IMR-90 (cell line): ENCODE measurements at regions not wholly inside any gene's neighbourhood (a gene's known extent, or its start where the extent isn't known, plus 50 kb on each side); places are given as distances from the start of the nearest gene placed in this dataset.

Experiments
- ATAC-seq: fragments of 200-7000 bp; cut with Tn5 transposase; 2 replicates; pipeline ENCODE4 v1.9.1; 2020; ENCODE audit warnings: low read depth, mild to moderate bottlenecking, moderate library complexity
- BruUV-seq: library from RNA; stranded (reverse); fragments of 400-500 nt; replicated peaks from 2 replicates; lab custom pipeline; 2021; lab: Mats Ljungman, UMichigan
- CTCF ChIA-PET: fragments of 300-600 bp; formaldehyde crosslinking; extraction: SDS; loops from one replicate; lab custom pipeline; 2021; ENCODE audit warnings: antibody characterized with exemption; lab: Yijun Ruan, JAX
- POLR2A ChIA-PET: fragments of 300-600 bp; sonication (Branson Sonifier 250); formaldehyde crosslinking; loops from one replicate; lab custom pipeline; 2022; ENCODE audit warnings: antibody characterized with exemption; ENCODE audit not compliant: unreplicated experiment; lab: Charles Lee
- DNase-seq: peaks from one replicate; pipeline ENCODE4 v3.0.0; 2013
- H2AFZ ChIP-seq: replicated peaks from 2 replicates; pipeline ENCODE3; 2013; ENCODE audit warnings: low read length, mild to moderate bottlenecking; ENCODE audit not compliant: poor library complexity
- H2AK5ac ChIP-seq: 2 replicates; pipeline ENCODE4 v1.6.1; 2013; ENCODE audit warnings: low read depth, low read length, inconsistent platforms
- H2AK9ac ChIP-seq: replicated peaks from 2 replicates; pipeline ENCODE3; 2013; ENCODE audit warnings: mild to moderate bottlenecking, low read depth, low read length, moderate library complexity; ENCODE audit not compliant: poor library complexity
- H2BK120ac ChIP-seq: 2 replicates; pipeline ENCODE4 v1.6.1; 2013; ENCODE audit warnings: low read depth, low read length, inconsistent platforms
- H2BK15ac ChIP-seq: 3 replicates; pipeline ENCODE4 v1.6.1; 2013; ENCODE audit warnings: low read depth, low read length, inconsistent platforms
- H2BK20ac ChIP-seq: 2 replicates; pipeline ENCODE4 v1.6.1; 2013; ENCODE audit warnings: low read depth, mild to moderate bottlenecking, inconsistent platforms, low read length, moderate library complexity
- H2BK5ac ChIP-seq: 2 replicates; pipeline ENCODE4 v1.6.1; 2013; ENCODE audit warnings: mild to moderate bottlenecking, low read depth, low read length, inconsistent platforms; ENCODE audit not compliant: poor library complexity, severe bottlenecking
- H3K14ac ChIP-seq: replicated peaks from 2 replicates; pipeline ENCODE4 v1.6.1; 2013; ENCODE audit warnings: low read depth, low read length, inconsistent platforms
- H3K18ac ChIP-seq: 2 replicates; pipeline ENCODE4 v1.6.1; 2013; ENCODE audit warnings: low read depth, low read length, control low read depth
- H3K23ac ChIP-seq: 2 replicates; pipeline ENCODE4 v1.6.1; 2013; ENCODE audit warnings: low read depth, low read length, inconsistent platforms
- H3K27ac ChIP-seq: 2 replicates; pipeline ENCODE4 v1.5.1; 2013; ENCODE audit warnings: mild to moderate bottlenecking, control low read depth, low read length; ENCODE audit not compliant: insufficient read depth
- H3K27me3 ChIP-seq: 2 replicates; pipeline ENCODE4 v1.6.1; 2013; ENCODE audit warnings: low read length; ENCODE audit not compliant: control insufficient read depth, insufficient read depth
- H3K36me3 ChIP-seq: 2 replicates; pipeline ENCODE4 v1.6.1; 2013; ENCODE audit warnings: low read length, mixed read lengths; ENCODE audit not compliant: control insufficient read depth, insufficient read depth
- H3K4ac ChIP-seq: 2 replicates; pipeline ENCODE4 v1.6.1; 2013; ENCODE audit warnings: low read depth, low read length, inconsistent platforms
- H3K4me1 ChIP-seq: 2 replicates; pipeline ENCODE4 v1.6.1; 2013; ENCODE audit warnings: low read length, mixed read lengths; ENCODE audit not compliant: control insufficient read depth, insufficient read depth
- H3K4me2 ChIP-seq: 2 replicates; pipeline ENCODE4 v1.6.1; 2013; ENCODE audit warnings: low read depth, mild to moderate bottlenecking, control low read depth, low read length, moderate library complexity
- H3K4me3 ChIP-seq: 2 replicates; pipeline ENCODE4 v1.5.1; 2013; ENCODE audit warnings: low read depth, mild to moderate bottlenecking, control low read depth, low read length, moderate library complexity; ENCODE audit not compliant: insufficient read depth
- H3K56ac ChIP-seq: 2 replicates; pipeline ENCODE4 v1.6.1; 2013; ENCODE audit warnings: low read length, inconsistent platforms; ENCODE audit not compliant: insufficient read depth; ENCODE audit errors: extremely low read depth
- H3K79me1 ChIP-seq, 2 experiments: 2 replicates each; pipeline ENCODE4 v1.6.1; 2013; ENCODE audit warnings: low read length in 2 of 2, inconsistent platforms in 1 of 2, low read depth in 1 of 2
- H3K9ac ChIP-seq: 2 replicates; pipeline ENCODE4 v1.6.1; 2013; ENCODE audit warnings: low read depth, low read length, control low read depth
- H3K9me1 ChIP-seq: 2 replicates; pipeline ENCODE4 v1.6.1; 2013; ENCODE audit warnings: low read length, inconsistent platforms; ENCODE audit not compliant: insufficient read depth
- H3K9me3 ChIP-seq: 2 replicates; pipeline ENCODE4 v1.6.1; 2013; ENCODE audit warnings: low read length; ENCODE audit not compliant: control insufficient read depth, insufficient read depth
- H4K20me1 ChIP-seq: 2 replicates; pipeline ENCODE4 v1.6.1; 2013; ENCODE audit warnings: low read length, inconsistent platforms; ENCODE audit not compliant: insufficient read depth
- H4K5ac ChIP-seq: 2 replicates; pipeline ENCODE4 v1.6.1; 2013; ENCODE audit warnings: mild to moderate bottlenecking, low read depth, low read length, control low read depth
- H4K8ac ChIP-seq, 2 experiments: 2 replicates each; pipeline ENCODE4 v1.6.1; 2013; ENCODE audit warnings: low read depth in 2 of 2, low read length in 2 of 2, control low read depth in 1 of 2, inconsistent platforms in 1 of 2
- H4K91ac ChIP-seq: 2 replicates; pipeline ENCODE4 v1.6.1; 2013; ENCODE audit warnings: low read depth, low read length, inconsistent platforms; ENCODE audit not compliant: insufficient read depth
- CEBPB ChIP-seq: IDR thresholded peaks from 2 replicates; pipeline ENCODE4 v1.6.1; 2012; ENCODE audit warnings: low read depth, low read length, improper control_type of control experiment
- WGBS, 2 experiments: methylation state at CpG; one replicate each; pipeline versions ENCODE4 v1.1.5 to v1.1.7; 2013; ENCODE audit warnings: missing lambda C conversion rate in 2 of 2; ENCODE audit not compliant: insufficient read length in 1 of 2; ENCODE audit errors: extremely low coverage in 2 of 2; 5-methylcytosine and 5-hydroxymethylcytosine counted together
- dilution Hi-C: fragments of 300-500 bp; cut with HindIII; formaldehyde crosslinking; loops from one replicate; pipeline ENCODE4 v1.14.3; 2018; ENCODE audit warnings: low sequenced_read_pairs; ENCODE audit not compliant: unreplicated experiment
- in situ Hi-C: fragments of 300-500 bp; cut with MboI; formaldehyde crosslinking; loops from 3 replicates; pipeline ENCODE4 v1.14.3; 2019; ENCODE audit warnings: low sequenced_read_pairs, inconsistent platforms, mixed read lengths
- intact Hi-C: fragments of 100-400 bp; cut with micrococcal nuclease; formaldehyde crosslinking; loops from 2 replicates; pipeline ENCODE4 v1.10.0; 2022

GRCh38 chr4:24175707-24176106, 285.9 kb upstream of the PPARGC1A start:
- no peak overlapping the region for H3K27ac ChIP-seq
- TF ChIP-seq CEBPB: no peak
- intact Hi-C loops (no loop called here), in situ Hi-C loops (no loop called here), dilution Hi-C loops (no loop called here)
- H4K91ac ChIP-seq: no peak overlapping the region
- no peak overlapping the region for H4K8ac ChIP-seq
- H3K23ac ChIP-seq: no peak overlapping the region
- H4K5ac ChIP-seq: no peak overlapping the region
- H3K4me1 ChIP-seq: no peaks in the 10 kb centered on the region
- no peak for DNase-seq
- H2BK5ac ChIP-seq: no peak overlapping the region
- no peak overlapping the region for H2BK15ac ChIP-seq
- WGBS, 2 experiments: 100% methylated on average over 1 of the region's 7 CpGs
- H3K36me3 ChIP-seq: no peaks in the 10 kb centered on the region
- no TSS peak for BruUV-seq
- POLR2A ChIA-PET: no interaction called here
- H3K9me1 ChIP-seq: no peaks in the 10 kb centered on the region
- H3K4ac ChIP-seq: no peak overlapping the region
- no peak overlapping the region for H2AK9ac ChIP-seq
- H3K27me3 ChIP-seq: no peaks in the 10 kb centered on the region; the same call in 1 of the 2 replicates
- no peaks in the 10 kb centered on the region for H3K79me1 ChIP-seq
- H3K18ac ChIP-seq: no peak overlapping the region
- H3K4me3 ChIP-seq: no peak overlapping the region
- no peak overlapping the region for H2BK20ac ChIP-seq
- H2AK5ac ChIP-seq: no peak overlapping the region
- no peak overlapping the region for H3K56ac ChIP-seq
- H2AFZ ChIP-seq: no peak overlapping the region
- H3K9ac ChIP-seq: no peak overlapping the region
- no peaks in the 10 kb centered on the region for H3K9me3 ChIP-seq
- H2BK120ac ChIP-seq: no peak overlapping the region
- H3K4me2 ChIP-seq: no peak overlapping the region
- no peak overlapping the region for H3K14ac ChIP-seq
- H4K20me1 ChIP-seq: no peaks in the 10 kb centered on the region
- CTCF ChIA-PET: no interaction called here
- no peak for ATAC-seq
